ENCODE measurements at regions not wholly inside any gene's neighbourhood (a gene's known extent, or its start where the extent isn't known, plus 50 kb on each side); places are given as distances from the start of the nearest gene placed in this dataset.

GRCh38 chr4:58175024-58175423 lies 1064.8 kb upstream of the IGFBP7 start:
- DNase-seq, result no peak

GRCh38 chr4:58166490-58166889 lies 1056.3 kb upstream of the IGFBP7 start:
- no peak for DNase-seq

- no peak for DNase-seq
Measured at GRCh38 chr4:58163156-58163555, 1053.0 kb upstream of the IGFBP7 start.

GRCh38 chr4:58149404-58150085 lies 1039.4 kb upstream of the IGFBP7 start:
- DNase-seq, result no peak

- no peak for DNase-seq
Measured at GRCh38 chr4:58144721-58145120, 1034.5 kb upstream of the IGFBP7 start.

GRCh38 chr4:58138786-58139668 lies 1028.8 kb upstream of the IGFBP7 start:
- DNase-seq, result no peak

- no peak for DNase-seq
Measured at GRCh38 chr4:58136604-58137003, 1026.4 kb upstream of the IGFBP7 start.

- no peak for DNase-seq
Measured at GRCh38 chr4:58127680-58128079, 1017.5 kb upstream of the IGFBP7 start.

- no peak for DNase-seq
Measured at GRCh38 chr4:58119298-58119697, 1009.1 kb upstream of the IGFBP7 start.

- no peak for DNase-seq
Measured at GRCh38 chr4:58113126-58113525, 1002.9 kb upstream of the IGFBP7 start.

- no peak for DNase-seq
Measured at GRCh38 chr4:58111818-58112217, 1001.6 kb upstream of the IGFBP7 start.

GRCh38 chr4:58093352-58093751 lies 983.2 kb upstream of the IGFBP7 start:
- DNase-seq, result no peak

GRCh38 chr4:58090539-58090938 lies 980.4 kb upstream of the IGFBP7 start:
- DNase-seq, result no peak

GRCh38 chr4:58081356-58081755 lies 971.2 kb upstream of the IGFBP7 start:
- no peak for DNase-seq

GRCh38 chr4:58075724-58076123 lies 965.5 kb upstream of the IGFBP7 start:
- no peak for DNase-seq

GRCh38 chr4:58074382-58074781 lies 964.2 kb upstream of the IGFBP7 start:
- no peak for DNase-seq

GRCh38 chr4:58070726-58071125 lies 960.5 kb upstream of the IGFBP7 start:
- DNase-seq, result no peak

GRCh38 chr4:58064653-58065052 lies 954.5 kb upstream of the IGFBP7 start:
- DNase-seq, result no peak

- no peak for DNase-seq
Measured at GRCh38 chr4:58063404-58064160, 953.4 kb upstream of the IGFBP7 start.

- no peak for DNase-seq
Measured at GRCh38 chr4:58061967-58062366, 951.8 kb upstream of the IGFBP7 start.

GRCh38 chr4:58050439-58050838 lies 940.3 kb upstream of the IGFBP7 start:
- DNase-seq, result no peak

GRCh38 chr4:58048491-58048890 lies 938.3 kb upstream of the IGFBP7 start:
- DNase-seq, result no peak

- DNase-seq, result no peak
Measured at GRCh38 chr4:58042176-58042575, 932.0 kb upstream of the IGFBP7 start.

GRCh38 chr4:57993944-57994343 lies 883.8 kb upstream of the IGFBP7 start:
- no peak for DNase-seq

All from activated CD4-positive, CD25-positive, alpha-beta regulatory T cell (primary cell).